ENCODE measurements at regions not wholly inside any gene's neighbourhood (a gene's known extent, or its start where the extent isn't known, plus 50 kb on each side); places are given as distances from the start of the nearest gene placed in this dataset.

DNA sequence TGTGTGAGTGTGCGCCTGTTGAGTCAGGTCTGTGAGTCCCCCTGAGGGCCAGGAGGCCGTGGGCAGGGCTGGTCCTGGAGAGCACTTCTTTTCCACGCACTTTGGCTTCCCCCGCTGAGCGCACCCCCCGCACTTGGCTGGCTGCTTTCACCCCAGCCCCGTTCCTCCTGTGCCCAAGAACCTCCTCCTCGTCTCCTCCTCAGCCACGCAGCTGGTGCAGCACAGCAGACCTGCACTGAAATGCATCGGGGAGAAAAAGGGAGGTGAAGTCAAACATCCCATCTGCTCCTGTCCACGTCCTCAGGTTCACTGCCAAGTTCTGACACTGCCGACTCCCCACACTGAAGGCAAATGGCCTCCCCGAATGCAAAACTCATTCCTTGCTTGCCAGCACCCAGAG lies 362.7 kb upstream of the SFSWAP start:
- ChIA-PET CTCF (no interaction called here), POLR2A (no interaction called here)
- DNase-seq (ENCODE audit: extremely low spot score) = no peak
- TF ChIP-seq L3MBTL2 (conservative IDR thresholded peaks at IDR 0.05) = no peak
- no peak for TF ChIP-seq PKNOX1 (IDR thresholded peaks at IDR 0.05)
- no peak for TF ChIP-seq SUZ12 (IDR thresholded peaks at IDR 0.05)
- no peak for TF ChIP-seq NFRKB (IDR thresholded peaks at IDR 0.05)
- TF ChIP-seq FOXK2 (IDR thresholded peaks at IDR 0.05) = no peak
- no peak for TF ChIP-seq TARDBP (IDR thresholded peaks at IDR 0.05)
- no peak for TF ChIP-seq FOXA1 (IDR thresholded peaks at IDR 0.05)
- no peak for TF ChIP-seq ARNT (IDR thresholded peaks at IDR 0.05)
- TF ChIP-seq LEF1 (IDR thresholded peaks at IDR 0.05; ENCODE audit: borderline replicate concordance) = no peak
- TF ChIP-seq SP1 (IDR thresholded peaks at IDR 0.05) = no peak
- no peak for TF ChIP-seq HDGF (IDR thresholded peaks at IDR 0.05; ENCODE audit: borderline replicate concordance)
- TF ChIP-seq CTBP1 (IDR thresholded peaks at IDR 0.05; ENCODE audit: borderline replicate concordance) = no peak
- no peak for TF ChIP-seq FOXM1 (IDR thresholded peaks at IDR 0.05; ENCODE audit: borderline replicate concordance)
- no peak for TF ChIP-seq BHLHE40 (IDR thresholded peaks at IDR 0.05; ENCODE audit: borderline replicate concordance)
- TF ChIP-seq ZNF384 (IDR thresholded peaks at IDR 0.05) = no peak
- no peak for TF ChIP-seq ELF4 (IDR thresholded peaks at IDR 0.05)

DNA sequence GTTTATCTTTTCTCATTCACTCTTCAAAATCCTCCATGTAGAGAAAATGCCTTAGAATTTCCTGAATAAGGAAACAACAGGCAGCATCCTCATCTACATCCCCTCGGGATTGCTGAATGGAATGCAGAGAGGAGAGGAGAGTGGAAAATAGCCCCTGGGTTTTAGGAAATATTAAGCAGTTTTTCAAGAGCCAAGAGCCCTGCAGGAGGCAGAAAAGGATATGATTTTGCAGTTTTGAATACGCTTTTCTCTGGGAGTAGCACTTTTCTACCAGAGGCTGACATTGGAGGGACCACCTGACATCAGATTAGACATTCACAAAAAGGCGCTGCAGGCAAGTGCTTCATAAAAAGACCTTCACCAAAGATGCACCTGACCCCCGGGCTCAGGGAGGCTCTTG lies 362.2 kb upstream of the SFSWAP start:
- TF ChIP-seq FOXK2 (IDR thresholded peaks at IDR 0.05) = no peak
- TF ChIP-seq ARNT (IDR thresholded peaks at IDR 0.05) = no peak
- no peak for TF ChIP-seq TARDBP (IDR thresholded peaks at IDR 0.05)
- TF ChIP-seq SP1 (IDR thresholded peaks at IDR 0.05) = no peak
- TF ChIP-seq HDGF (IDR thresholded peaks at IDR 0.05; ENCODE audit: borderline replicate concordance) = no peak
- TF ChIP-seq L3MBTL2 (conservative IDR thresholded peaks at IDR 0.05) = no peak
- no peak for TF ChIP-seq ZNF384 (IDR thresholded peaks at IDR 0.05)
- no peak for TF ChIP-seq ELF4 (IDR thresholded peaks at IDR 0.05)
- TF ChIP-seq FOXM1 (IDR thresholded peaks at IDR 0.05; ENCODE audit: borderline replicate concordance) = no peak
- TF ChIP-seq PKNOX1 (IDR thresholded peaks at IDR 0.05) = no peak
- no peak for TF ChIP-seq FOXA1 (IDR thresholded peaks at IDR 0.05)
- no peak for TF ChIP-seq LEF1 (IDR thresholded peaks at IDR 0.05; ENCODE audit: borderline replicate concordance)
- TF ChIP-seq BHLHE40 (IDR thresholded peaks at IDR 0.05; ENCODE audit: borderline replicate concordance) = no peak
- no peak for TF ChIP-seq SUZ12 (IDR thresholded peaks at IDR 0.05)
- TF ChIP-seq NFRKB (IDR thresholded peaks at IDR 0.05) = no peak
- TF ChIP-seq CTBP1 (IDR thresholded peaks at IDR 0.05; ENCODE audit: borderline replicate concordance) = no peak
- POLR2A ChIA-PET = no interaction called here
- CTCF ChIA-PET = no interaction called here
- DNase-seq (ENCODE audit: extremely low spot score) = no peak

GRCh38 chr12:131349397-131350127 lies 361.3 kb upstream of the SFSWAP start:
- TF ChIP-seq SP1 (IDR thresholded peaks at IDR 0.05) (no peak), FOXK2 (IDR thresholded peaks at IDR 0.05) (no peak), ZNF384 (IDR thresholded peaks at IDR 0.05) (no peak), BHLHE40 (IDR thresholded peaks at IDR 0.05; ENCODE audit: borderline replicate concordance) (no peak), PKNOX1 (IDR thresholded peaks at IDR 0.05) (no peak), ELF4 (IDR thresholded peaks at IDR 0.05) (no peak), CTBP1 (IDR thresholded peaks at IDR 0.05; ENCODE audit: borderline replicate concordance) (no peak), FOXM1 (IDR thresholded peaks at IDR 0.05; ENCODE audit: borderline replicate concordance) (no peak), TARDBP (IDR thresholded peaks at IDR 0.05) (no peak), FOXA1 (IDR thresholded peaks at IDR 0.05) (no peak), L3MBTL2 (conservative IDR thresholded peaks at IDR 0.05) (no peak), LEF1 (IDR thresholded peaks at IDR 0.05; ENCODE audit: borderline replicate concordance) (no peak), HDGF (IDR thresholded peaks at IDR 0.05; ENCODE audit: borderline replicate concordance) (no peak)
- no peak for DNase-seq (ENCODE audit: extremely low spot score)
- CTCF ChIA-PET = no interaction called here
- POLR2A ChIA-PET = no interaction called here

DNA sequence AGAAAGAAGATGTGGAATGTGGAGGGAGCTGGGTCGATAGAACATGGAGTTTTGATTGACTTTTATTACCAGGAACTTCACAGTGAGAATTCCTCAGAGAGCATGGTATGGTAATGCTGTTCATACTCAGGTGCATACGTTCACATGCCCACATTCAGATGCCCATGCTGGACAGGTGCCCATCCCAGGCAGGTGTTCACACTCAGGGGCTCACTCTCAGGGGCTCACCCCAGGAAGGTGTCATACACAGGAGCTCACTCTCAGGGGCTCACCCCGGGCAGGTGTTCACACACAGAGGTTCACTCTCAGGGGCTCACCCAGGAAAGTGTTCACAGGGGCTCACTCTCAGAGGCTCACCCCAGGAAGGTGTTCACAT lies 360.0 kb upstream of the SFSWAP start:
- TF ChIP-seq FOXK2 (IDR thresholded peaks at IDR 0.05) (no peak), CTBP1 (IDR thresholded peaks at IDR 0.05; ENCODE audit: borderline replicate concordance) (no peak), PKNOX1 (IDR thresholded peaks at IDR 0.05) (no peak), L3MBTL2 (conservative IDR thresholded peaks at IDR 0.05) (no peak), FOXM1 (IDR thresholded peaks at IDR 0.05; ENCODE audit: borderline replicate concordance) (no peak), LEF1 (IDR thresholded peaks at IDR 0.05; ENCODE audit: borderline replicate concordance) (no peak), SP1 (IDR thresholded peaks at IDR 0.05) (no peak), BHLHE40 (IDR thresholded peaks at IDR 0.05; ENCODE audit: borderline replicate concordance) (no peak), HDGF (IDR thresholded peaks at IDR 0.05; ENCODE audit: borderline replicate concordance) (no peak), ELF4 (IDR thresholded peaks at IDR 0.05) (no peak), ZNF384 (IDR thresholded peaks at IDR 0.05) (no peak), TARDBP (IDR thresholded peaks at IDR 0.05) (no peak), NFRKB (IDR thresholded peaks at IDR 0.05) (no peak), ARNT (IDR thresholded peaks at IDR 0.05) (no peak), SUZ12 (IDR thresholded peaks at IDR 0.05) (no peak), FOXA1 (IDR thresholded peaks at IDR 0.05) (no peak)
- POLR2A ChIA-PET = no interaction called here
- no peak for DNase-seq (ENCODE audit: extremely low spot score)
- CTCF ChIA-PET = no interaction called here

- CTCF ChIA-PET = no interaction called here
- no peak for DNase-seq (ENCODE audit: extremely low spot score)
- TF ChIP-seq ELF4 (IDR thresholded peaks at IDR 0.05) = no peak
- TF ChIP-seq ARNT (IDR thresholded peaks at IDR 0.05) = no peak
- TF ChIP-seq FOXM1 (IDR thresholded peaks at IDR 0.05; ENCODE audit: borderline replicate concordance) = no peak
- TF ChIP-seq HDGF (IDR thresholded peaks at IDR 0.05; ENCODE audit: borderline replicate concordance) = no peak
- no peak for TF ChIP-seq SUZ12 (IDR thresholded peaks at IDR 0.05)
- TF ChIP-seq PKNOX1 (IDR thresholded peaks at IDR 0.05) = no peak
- no peak for TF ChIP-seq CTBP1 (IDR thresholded peaks at IDR 0.05; ENCODE audit: borderline replicate concordance)
- no peak for TF ChIP-seq LEF1 (IDR thresholded peaks at IDR 0.05; ENCODE audit: borderline replicate concordance)
- TF ChIP-seq TARDBP (IDR thresholded peaks at IDR 0.05) = no peak
- no peak for TF ChIP-seq FOXA1 (IDR thresholded peaks at IDR 0.05)
- TF ChIP-seq BHLHE40 (IDR thresholded peaks at IDR 0.05; ENCODE audit: borderline replicate concordance) = no peak
- TF ChIP-seq ZNF384 (IDR thresholded peaks at IDR 0.05) = no peak
- no peak for TF ChIP-seq FOXK2 (IDR thresholded peaks at IDR 0.05)
- TF ChIP-seq NFRKB (IDR thresholded peaks at IDR 0.05) = no peak
- POLR2A ChIA-PET = no interaction called here
These were observed 359.4 kb upstream of the SFSWAP start for GRCh38 chr12:131351319-131352028.
